CD4-positive, alpha-beta T cell (primary cell): ENCODE measurements at regions not wholly inside any gene's neighbourhood (a gene's known extent, or its start where the extent isn't known, plus 50 kb on each side); places are given as distances from the start of the nearest gene placed in this dataset.

Source experiments
- ATAC-seq: fragments of 200-7000 bp; cut with Tn5 transposase; one replicate; pipeline ENCODE4 v1.10.0; 2022; ENCODE audit warnings: mild to moderate bottlenecking; ENCODE audit not compliant: poor library complexity
- CTCF ChIA-PET: fragments of 350-600 bp; sonication (Branson Sonifier 250); formaldehyde crosslinking; loops from one replicate; lab custom pipeline; 2021; ENCODE audit warnings: antibody characterized with exemption, inconsistent platforms; lab: Charles Lee
- POLR2A ChIA-PET: fragments of 350-600 bp; sonication (Branson Sonifier 250); formaldehyde crosslinking; loops from one replicate; lab custom pipeline; 2021; ENCODE audit warnings: antibody characterized with exemption, inconsistent platforms; lab: Charles Lee
- DNase-seq, 14 experiments: peaks; one replicate each; pipeline ENCODE4 v3.0.0-alpha.2; 2013 to 2020; ENCODE audit warnings: mixed read lengths in 2 of 14
- H3K27ac ChIP-seq, 2 donors: one replicate each; pipeline versions ENCODE4 v1.5.1 to v1.7.0; 2013; ENCODE audit warnings: low read length in 2 of 2, low read depth in 1 of 2, mild to moderate bottlenecking in 1 of 2
- H3K27me3 ChIP-seq, 2 experiments: 1 replicate in 1 of 2; 2 replicates in 1 of 2; pipeline versions ENCODE4 v1.6.1 to v1.7.0; 2013; ENCODE audit warnings: low read length in 2 of 2, control low read depth in 1 of 2, mild to moderate bottlenecking in 1 of 2, moderate library complexity in 1 of 2; ENCODE audit not compliant: insufficient read depth in 2 of 2, control insufficient read depth in 1 of 2
- H3K36me3 ChIP-seq: one replicate; pipeline ENCODE4 v1.6.1; 2013; ENCODE audit warnings: low read length, control low read depth; ENCODE audit not compliant: insufficient read depth
- H3K4me1 ChIP-seq: one replicate; pipeline ENCODE4 v1.6.1; 2013; ENCODE audit warnings: low read length, control low read depth; ENCODE audit not compliant: insufficient read depth
- H3K4me3 ChIP-seq: one replicate; pipeline ENCODE4 v1.5.1; 2013; ENCODE audit warnings: mild to moderate bottlenecking, low read length, moderate library complexity
- H3K9me3 ChIP-seq, 2 experiments: 1 replicate in 1 of 2; 2 replicates in 1 of 2; pipeline versions ENCODE4 v1.6.1 to v1.7.0; 2013; ENCODE audit warnings: low read length in 2 of 2, mild to moderate bottlenecking in 2 of 2, control low read depth in 1 of 2, moderate library complexity in 1 of 2; ENCODE audit not compliant: control insufficient read depth in 1 of 2, insufficient read depth in 1 of 2
- H3K27ac Mint-ChIP-seq: one replicate; pipeline ENCODE4 v1.8.0; 2020; ENCODE audit warnings: mixed read lengths
- H3K27me3 Mint-ChIP-seq: one replicate; pipeline ENCODE4 v1.8.0; 2021; ENCODE audit warnings: mixed read lengths
- H3K36me3 Mint-ChIP-seq: one replicate; pipeline ENCODE4 v1.8.0; 2021; ENCODE audit warnings: low read depth, mixed read lengths
- H3K4me1 Mint-ChIP-seq: one replicate; pipeline ENCODE4 v1.8.0; 2021; ENCODE audit warnings: low read depth, mixed read lengths
- H3K4me3 Mint-ChIP-seq: one replicate; pipeline ENCODE4 v1.8.0; 2020; ENCODE audit warnings: mild to moderate bottlenecking, mixed read lengths
- H3K9me3 Mint-ChIP-seq: one replicate; pipeline ENCODE4 v1.8.0; 2020; ENCODE audit warnings: mixed read lengths
- CTCF ChIP-seq: fragments of 200-600 bp; IDR thresholded peaks from one replicate; pipeline ENCODE4 v1.8.0; 2022; ENCODE audit warnings: antibody characterized with exemption, mild to moderate bottlenecking
- intact Hi-C, 2 experiments: fragments of 100-400 bp; cut with DNase I in 1 of 2; cut with micrococcal nuclease in 1 of 2; formaldehyde crosslinking; loops; one replicate each; pipeline versions ENCODE4 v1.15.1 to v1.9.0; 2023 to 2025; cut with DNase I, micrococcal nuclease

GRCh38 chr1:14507262-14507661, 91.2 kb upstream of the KAZN start:
- Mint-ChIP-seq H3K4me3 (no peak overlapping the region), H3K27ac (no peak overlapping the region), H3K4me1 (no peaks in the 10 kb centered on the region), H3K9me3 (no peaks in the 10 kb centered on the region), H3K36me3 (no peaks in the 10 kb centered on the region), H3K27me3 (peaks cover 21% of the 10 kb centered on the region)
- ChIA-PET POLR2A (no interaction called here), CTCF (no interaction called here)
- no peak for DNase-seq
- intact Hi-C loops: no loop called here
- Histone ChIP-seq H3K36me3 (no peaks in the 10 kb centered on the region), H3K4me1 (no peaks in the 10 kb centered on the region), H3K4me3 (no peak overlapping the region), H3K9me3 (no peaks in the 10 kb centered on the region), H3K27me3 (peaks cover 0 to 2% of the 10 kb centered on the region in 2 experiments), H3K27ac (no peak overlapping the region)
- no peak for TF ChIP-seq CTCF
- no peak for ATAC-seq

GRCh38 chr1:14508613-14509012, 89.9 kb upstream of the KAZN start:
- no peaks in the 10 kb centered on the region for H3K36me3 Mint-ChIP-seq
- no peak overlapping the region for H3K27ac ChIP-seq
- H3K9me3 Mint-ChIP-seq: no peaks in the 10 kb centered on the region
- no peak for ATAC-seq
- H3K27me3 Mint-ChIP-seq: peaks cover 22% of the 10 kb centered on the region
- POLR2A ChIA-PET: no interaction called here
- DNase-seq: no peak
- H3K4me1 ChIP-seq: no peaks in the 10 kb centered on the region
- no peaks in the 10 kb centered on the region for H3K36me3 ChIP-seq
- peaks cover 0 to 2% of the 10 kb centered on the region in 2 experiments for H3K27me3 ChIP-seq
- CTCF ChIA-PET: no interaction called here
- H3K4me3 Mint-ChIP-seq: no peak overlapping the region
- no peaks in the 10 kb centered on the region for H3K4me1 Mint-ChIP-seq
- H3K27ac Mint-ChIP-seq: no peak overlapping the region
- TF ChIP-seq CTCF: no peak
- H3K9me3 ChIP-seq: no peaks in the 10 kb centered on the region
- intact Hi-C loops: no loop called here
- no peak overlapping the region for H3K4me3 ChIP-seq

- Mint-ChIP-seq H3K4me3 (no peak overlapping the region), H3K9me3 (no peaks in the 10 kb centered on the region), H3K27me3 (peaks cover 18% of the 10 kb centered on the region), H3K4me1 (no peaks in the 10 kb centered on the region), H3K27ac (no peak overlapping the region), H3K36me3 (no peaks in the 10 kb centered on the region)
- H3K27ac ChIP-seq: no peak overlapping the region
- TF ChIP-seq CTCF: no peak
- no peaks in the 10 kb centered on the region for H3K9me3 ChIP-seq
- no peaks in the 10 kb centered on the region for H3K27me3 ChIP-seq
- ATAC-seq (no peak), DNase-seq (no peak)
- H3K36me3 ChIP-seq: no peaks in the 10 kb centered on the region
- no peaks in the 10 kb centered on the region for H3K4me1 ChIP-seq
- H3K4me3 ChIP-seq: no peak overlapping the region
- intact Hi-C loops: no loop called here
- ChIA-PET CTCF (no interaction called here), POLR2A (no interaction called here)
Measured at GRCh38 chr1:14511166-14511680, 87.3 kb upstream of the KAZN start.
